PC-3 (cell line): ENCODE measurements at regions not wholly inside any gene's neighbourhood (a gene's known extent, or its start where the extent isn't known, plus 50 kb on each side); places are given as distances from the start of the nearest gene placed in this dataset.

Source experiments
- EZH2phosphoT487 ChIP-seq: fragments of 300-600 bp; sonication (generic); IDR thresholded peaks from 2 replicates; pipeline ENCODE4 v1.6.1; 2018; ENCODE audit warnings: mild to moderate bottlenecking, antibody characterized with exemption, low read length, borderline replicate concordance
- TF ChIP-seq, protein P1 (sequence below): fragments of 300-600 bp; sonication (generic); conservative IDR thresholded peaks from 2 replicates; pipeline ENCODE4 v1.5.1; 2017; ENCODE audit warnings: antibody characterized with exemption, low read depth, mild to moderate bottlenecking, low read length

GRCh38 chr4:120132935-120133334 is 66.3 kb upstream of the MAD2L1 start:
- TF ChIP-seq, protein P1, sequence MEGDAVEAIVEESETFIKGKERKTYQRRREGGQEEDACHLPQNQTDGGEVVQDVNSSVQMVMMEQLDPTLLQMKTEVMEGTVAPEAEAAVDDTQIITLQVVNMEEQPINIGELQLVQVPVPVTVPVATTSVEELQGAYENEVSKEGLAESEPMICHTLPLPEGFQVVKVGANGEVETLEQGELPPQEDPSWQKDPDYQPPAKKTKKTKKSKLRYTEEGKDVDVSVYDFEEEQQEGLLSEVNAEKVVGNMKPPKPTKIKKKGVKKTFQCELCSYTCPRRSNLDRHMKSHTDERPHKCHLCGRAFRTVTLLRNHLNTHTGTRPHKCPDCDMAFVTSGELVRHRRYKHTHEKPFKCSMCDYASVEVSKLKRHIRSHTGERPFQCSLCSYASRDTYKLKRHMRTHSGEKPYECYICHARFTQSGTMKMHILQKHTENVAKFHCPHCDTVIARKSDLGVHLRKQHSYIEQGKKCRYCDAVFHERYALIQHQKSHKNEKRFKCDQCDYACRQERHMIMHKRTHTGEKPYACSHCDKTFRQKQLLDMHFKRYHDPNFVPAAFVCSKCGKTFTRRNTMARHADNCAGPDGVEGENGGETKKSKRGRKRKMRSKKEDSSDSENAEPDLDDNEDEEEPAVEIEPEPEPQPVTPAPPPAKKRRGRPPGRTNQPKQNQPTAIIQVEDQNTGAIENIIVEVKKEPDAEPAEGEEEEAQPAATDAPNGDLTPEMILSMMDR: no peak
- no peak for TF ChIP-seq EZH2phosphoT487
